ENCODE measurements at regions not wholly inside any gene's neighbourhood (a gene's known extent, or its start where the extent isn't known, plus 50 kb on each side); places are given as distances from the start of the nearest gene placed in this dataset.

GRCh38 chr2:129091620-129092019 lies 773.0 kb upstream of the HS6ST1 start:
- no peak for TF ChIP-seq SALL1 (CRISPR knock-in tag; IDR thresholded peaks at IDR 0.05)
- no peak for TF ChIP-seq ZNF589 (CRISPR knock-in tag; conservative IDR thresholded peaks at IDR 0.05)
- TF ChIP-seq CTCF (CRISPR knock-in tag; IDR thresholded peaks at IDR 0.05): no peak
- TF ChIP-seq EHMT2 (IDR thresholded peaks at IDR 0.05; ENCODE audit: borderline replicate concordance, low read depth, low read length): no peak
- TF ChIP-seq MIER3 (CRISPR knock-in tag; IDR thresholded peaks at IDR 0.05; ENCODE audit: borderline replicate concordance): no peak
- no peak for TF ChIP-seq POLR2A (IDR thresholded peaks at IDR 0.05; ENCODE audit: insufficient read depth in 1 of 2, low read depth in 2 of 2, low read length in 2 of 2)
- TF ChIP-seq TCF7L2 (IDR thresholded peaks at IDR 0.05; ENCODE audit: low read depth, low read length): no peak
- no peak for TF ChIP-seq SIN3A (IDR thresholded peaks at IDR 0.05; ENCODE audit: borderline replicate concordance, low read depth, low read length)
- TF ChIP-seq MAZ (IDR thresholded peaks at IDR 0.05; ENCODE audit: borderline replicate concordance, low read depth, low read length): no peak
- TF ChIP-seq MAZ (CRISPR knock-in tag; IDR thresholded peaks at IDR 0.05; ENCODE audit: low read depth): no peak
- TF ChIP-seq KDM3A (CRISPR knock-in tag; IDR thresholded peaks at IDR 0.05; ENCODE audit: low read depth): no peak
- no peak for TF ChIP-seq ZSCAN22 (CRISPR knock-in tag; IDR thresholded peaks at IDR 0.05)
- no peak for TF ChIP-seq FOXM1 (CRISPR knock-in tag; IDR thresholded peaks at IDR 0.05)
- TF ChIP-seq NBN (conservative IDR thresholded peaks at IDR 0.05): no peak
